GM12873 (cell line): ENCODE measurements at regions not wholly inside any gene's neighbourhood (a gene's known extent, or its start where the extent isn't known, plus 50 kb on each side); places are given as distances from the start of the nearest gene placed in this dataset.

ENCODE experiments used
- CTCF ChIP-seq: IDR thresholded peaks from 2 replicates; pipeline ENCODE4 v1.5.1; 2012; ENCODE audit warnings: low read depth, mild to moderate bottlenecking, moderate library complexity, low read length, control low read depth; ENCODE audit not compliant: insufficient read depth; ENCODE audit errors: missing control alignments

DNA sequence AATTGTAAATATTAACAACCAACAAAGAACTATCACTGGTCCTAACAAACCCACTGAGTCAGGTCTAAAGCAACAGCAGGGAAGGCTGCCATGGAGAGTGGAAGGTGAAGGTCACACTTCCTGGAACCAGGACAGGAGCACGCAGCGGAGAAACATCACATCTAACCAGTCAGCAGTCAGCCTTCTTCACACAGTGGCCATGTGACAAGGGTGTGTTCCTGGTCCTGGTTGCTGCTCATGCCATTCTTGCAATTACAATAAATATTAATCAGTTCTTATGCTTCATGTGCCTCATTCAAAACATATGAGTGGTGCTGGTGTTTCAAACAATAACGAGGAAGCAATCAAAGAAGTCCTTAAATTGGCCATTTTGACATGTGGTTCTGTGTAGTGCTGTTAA, 162.8 kb downstream of the ARRDC4 start:
- TF ChIP-seq CTCF = no peak

- no peak for TF ChIP-seq CTCF
These were observed 163.3 kb downstream of the ARRDC4 start for GRCh38 chr15:98123834-98124233.

GRCh38 chr15:98124581-98124980, 164.1 kb downstream of the ARRDC4 start:
- TF ChIP-seq CTCF = no peak

- no peak for TF ChIP-seq CTCF
These were observed 166.0 kb downstream of the ARRDC4 start for GRCh38 chr15:98126326-98127085.

DNA sequence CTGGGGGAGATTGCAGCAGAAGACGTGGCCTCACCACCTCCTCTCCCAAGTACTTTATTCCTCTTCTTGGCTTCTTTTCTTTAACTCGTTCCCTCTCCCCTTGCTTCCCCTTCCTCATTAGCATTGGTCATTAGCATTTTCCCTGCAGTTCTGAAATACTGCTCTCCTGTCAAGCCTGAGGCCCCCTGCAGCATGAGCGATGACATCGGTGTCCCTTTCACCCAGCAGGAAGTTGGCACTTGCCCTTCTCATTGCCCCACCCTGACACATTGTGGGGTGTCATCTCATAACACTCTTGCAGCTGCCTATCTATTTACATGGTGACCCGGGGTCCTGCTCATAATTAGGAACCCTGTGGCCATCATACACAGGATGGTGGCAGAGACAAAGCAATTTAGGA, 167.1 kb downstream of the ARRDC4 start:
- TF ChIP-seq CTCF = no peak

GRCh38 chr15:98131924-98132323, 171.4 kb downstream of the ARRDC4 start:
- no peak for TF ChIP-seq CTCF

DNA sequence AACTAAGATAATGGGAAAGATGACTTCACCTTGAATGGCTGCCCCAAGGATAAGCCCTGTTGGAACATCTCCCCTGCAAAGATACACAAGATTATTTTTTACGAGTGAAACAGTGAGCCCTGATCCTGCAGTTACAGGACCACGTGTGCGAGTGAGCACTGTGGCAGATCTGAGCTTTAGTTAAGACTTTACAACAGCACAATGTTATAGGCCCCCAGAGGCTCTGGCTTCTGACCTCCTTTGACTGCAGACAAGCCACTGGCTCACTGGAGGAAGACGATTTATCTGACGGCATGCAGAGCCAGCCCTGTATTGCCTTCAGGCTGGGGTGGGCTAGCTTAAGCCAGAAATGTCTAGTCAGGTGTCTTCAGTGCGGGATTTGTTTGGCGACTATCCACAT, 174.4 kb downstream of the ARRDC4 start:
- no peak for TF ChIP-seq CTCF
